GM12865 (cell line): ENCODE measurements at regions not wholly inside any gene's neighbourhood (a gene's known extent, or its start where the extent isn't known, plus 50 kb on each side); places are given as distances from the start of the nearest gene placed in this dataset.

Experiments used
- DNase-seq: peaks from one replicate; pipeline ENCODE4 v3.0.0; 2010; ENCODE audit warnings: low read depth
- H3K4me3 ChIP-seq: 2 replicates; pipeline ENCODE4 v1.5.1; 2011; ENCODE audit warnings: mild to moderate bottlenecking, low read depth, low read length, control low read depth
- TF ChIP-seq, protein P1 (sequence below): IDR thresholded peaks from 2 replicates; pipeline ENCODE4 v1.5.1; 2011; ENCODE audit warnings: low read length, control low read depth, low read depth, inconsistent platforms; ENCODE audit not compliant: insufficient read depth; ENCODE audit errors: missing control alignments

- DNase-seq: no peak
- no peak overlapping the region for H3K4me3 ChIP-seq
- TF ChIP-seq, protein P1, sequence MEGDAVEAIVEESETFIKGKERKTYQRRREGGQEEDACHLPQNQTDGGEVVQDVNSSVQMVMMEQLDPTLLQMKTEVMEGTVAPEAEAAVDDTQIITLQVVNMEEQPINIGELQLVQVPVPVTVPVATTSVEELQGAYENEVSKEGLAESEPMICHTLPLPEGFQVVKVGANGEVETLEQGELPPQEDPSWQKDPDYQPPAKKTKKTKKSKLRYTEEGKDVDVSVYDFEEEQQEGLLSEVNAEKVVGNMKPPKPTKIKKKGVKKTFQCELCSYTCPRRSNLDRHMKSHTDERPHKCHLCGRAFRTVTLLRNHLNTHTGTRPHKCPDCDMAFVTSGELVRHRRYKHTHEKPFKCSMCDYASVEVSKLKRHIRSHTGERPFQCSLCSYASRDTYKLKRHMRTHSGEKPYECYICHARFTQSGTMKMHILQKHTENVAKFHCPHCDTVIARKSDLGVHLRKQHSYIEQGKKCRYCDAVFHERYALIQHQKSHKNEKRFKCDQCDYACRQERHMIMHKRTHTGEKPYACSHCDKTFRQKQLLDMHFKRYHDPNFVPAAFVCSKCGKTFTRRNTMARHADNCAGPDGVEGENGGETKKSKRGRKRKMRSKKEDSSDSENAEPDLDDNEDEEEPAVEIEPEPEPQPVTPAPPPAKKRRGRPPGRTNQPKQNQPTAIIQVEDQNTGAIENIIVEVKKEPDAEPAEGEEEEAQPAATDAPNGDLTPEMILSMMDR: no peak
These were observed 54.9 kb upstream of the NEK7 start for GRCh38 chr1:198101716-198102453.

DNA sequence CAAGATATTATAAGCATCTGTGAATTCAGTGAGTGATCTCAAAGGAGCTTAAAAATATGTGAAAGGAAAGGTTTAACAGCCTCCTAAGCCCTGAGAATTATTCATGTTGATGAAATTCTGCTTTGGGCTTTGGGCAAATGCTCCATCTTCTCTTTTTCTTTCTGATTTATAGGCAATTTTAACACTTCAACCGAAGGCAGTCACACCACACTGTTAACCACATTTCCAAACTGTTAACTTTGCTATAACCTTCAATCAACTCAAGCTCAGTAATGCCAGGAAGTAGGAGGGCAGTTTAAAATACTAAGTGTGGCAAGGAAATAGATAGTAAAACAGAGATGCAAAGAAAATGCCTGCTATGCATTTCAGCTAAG is 54.4 kb upstream of the NEK7 start:
- no peak overlapping the region for H3K4me3 ChIP-seq
- no peak for DNase-seq

GRCh38 chr1:198105185-198105584 is 51.6 kb upstream of the NEK7 start:
- no peak overlapping the region for H3K4me3 ChIP-seq
- TF ChIP-seq, protein P1: no peak
- DNase-seq: no peak

More for the DNA sequence above, 54.4 kb upstream of the NEK7 start:
- TF ChIP-seq, protein P1: no peak

GRCh38 chr1:198106011-198106410 is 50.8 kb upstream of the NEK7 start:
- TF ChIP-seq, protein P1: no peak
- no peak for DNase-seq
- H3K4me3 ChIP-seq: no peak overlapping the region
